ENCODE measurements at regions not wholly inside any gene's neighbourhood (a gene's known extent, or its start where the extent isn't known, plus 50 kb on each side); places are given as distances from the start of the nearest gene placed in this dataset.
"Not testable (repeated sequence)": the region's sequence is repeated elsewhere in the genome, so short reads cannot be mapped to it uniquely, and the experiment has no call there.

DNA sequence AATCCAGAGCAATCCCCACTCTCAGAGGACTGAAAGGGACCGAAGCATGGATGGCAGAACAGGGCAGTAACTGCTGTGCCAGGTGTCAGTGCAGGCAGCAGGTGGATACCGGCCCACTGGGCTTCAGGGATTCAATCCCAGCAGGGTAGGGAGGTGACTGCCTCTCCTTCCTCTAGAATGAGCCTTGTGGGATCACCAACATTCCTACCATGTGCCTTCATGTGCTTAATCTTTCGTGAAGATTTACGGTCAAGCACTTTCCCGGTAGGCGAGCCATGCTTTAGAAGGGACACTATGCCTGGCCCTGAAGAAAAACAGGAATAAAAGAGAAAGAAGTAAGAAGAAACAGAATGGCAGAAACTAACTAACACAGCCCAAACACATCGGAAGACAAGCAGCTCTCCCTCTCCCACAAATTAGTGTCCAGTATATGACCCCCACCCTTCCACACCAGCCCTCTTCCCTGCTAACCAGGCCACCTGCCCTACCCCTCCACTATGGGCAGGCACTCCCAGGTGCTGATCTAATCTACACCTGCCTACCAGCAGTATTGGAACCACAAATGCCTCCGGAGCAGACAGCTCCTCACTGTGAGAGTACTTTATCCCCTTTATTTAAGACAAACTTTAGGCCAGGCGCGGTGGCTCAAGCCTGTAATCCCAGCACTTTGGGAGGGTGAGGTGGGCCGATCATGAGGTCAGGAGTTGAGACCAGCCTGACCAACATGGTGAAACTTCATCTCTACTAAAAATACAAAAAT lies 162.5 kb downstream of the NUFIP1 start:
- no peak overlapping the region for H3K4me2 ChIP-seq (ENCODE audit: control insufficient read depth, extremely low read depth, insufficient read depth, low read depth, low read length)
- H3K79me2 ChIP-seq (ENCODE audit: control insufficient read depth, insufficient read depth, low read length) = no peaks in the 10 kb centered on the region
- FAIRE-seq = no peak
- DNase-seq (ENCODE audit: low read depth, low spot score) = no peak
- dilution Hi-C loops (cut with MboI; ENCODE audit: extremely low pct_ligation_motif_present, low sequenced_read_pairs) = no loop called here
- H3K9me1 ChIP-seq (ENCODE audit: control insufficient read depth, extremely low read depth, insufficient read depth, low read length) = no peaks in the 10 kb centered on the region
- no peaks in the 10 kb centered on the region for H3K4me1 ChIP-seq (ENCODE audit: control insufficient read depth, extremely low read depth, insufficient read depth, low read length)
- H4K20me1 ChIP-seq (ENCODE audit: control insufficient read depth, extremely low read depth, insufficient read depth, low read length) = no peaks in the 10 kb centered on the region
- TF ChIP-seq CTCF (optimal IDR thresholded peaks at IDR 0.05 in 1 of 3, IDR thresholded peaks at IDR 0.05 in 1 of 3, conservative IDR thresholded peaks at IDR 0.05 in 1 of 3; ENCODE audit: extremely low read depth in 1 of 3, insufficient read depth in 2 of 3, low read length in 3 of 3) = no peak
- no peak for TF ChIP-seq EZH2 (IDR thresholded peaks at IDR 0.05; ENCODE audit: low read length)
- no peaks in the 10 kb centered on the region for H3K36me3 ChIP-seq (ENCODE audit: control insufficient read depth in 2 of 2, extremely low read depth in 1 of 2, insufficient read depth in 2 of 2, low read length in 2 of 2)
- no peaks in the 10 kb centered on the region for H3K9me3 ChIP-seq (ENCODE audit: control insufficient read depth, low read depth, low read length)
- H3K9ac ChIP-seq (ENCODE audit: control insufficient read depth, extremely low read depth, insufficient read depth, low read length) = no peak overlapping the region
- no peak overlapping the region for H3K4me3 ChIP-seq (ENCODE audit: control insufficient read depth in 2 of 3, extremely low read depth in 1 of 3, insufficient read depth in 2 of 3, low read depth in 1 of 3, low read length in 3 of 3)
- H3K27me3 ChIP-seq (ENCODE audit: control insufficient read depth, extremely low read depth, insufficient read depth, low read length) = no peaks in the 10 kb centered on the region
- H2AFZ ChIP-seq (ENCODE audit: control insufficient read depth, low read length) = no peak overlapping the region
- no peak overlapping the region for H3K27ac ChIP-seq (ENCODE audit: control insufficient read depth, insufficient read depth, low read length)

- no peak overlapping the region for H3K4me3 ChIP-seq (ENCODE audit: control insufficient read depth in 2 of 3, extremely low read depth in 1 of 3, insufficient read depth in 2 of 3, low read depth in 1 of 3, low read length in 3 of 3)
- no peaks in the 10 kb centered on the region for H4K20me1 ChIP-seq (ENCODE audit: control insufficient read depth, extremely low read depth, insufficient read depth, low read length)
- no peaks in the 10 kb centered on the region for H3K36me3 ChIP-seq (ENCODE audit: control insufficient read depth in 2 of 2, extremely low read depth in 1 of 2, insufficient read depth in 2 of 2, low read length in 2 of 2)
- H3K9ac ChIP-seq (ENCODE audit: control insufficient read depth, extremely low read depth, insufficient read depth, low read length) = no peak overlapping the region
- no peaks in the 10 kb centered on the region for H3K27me3 ChIP-seq (ENCODE audit: control insufficient read depth, extremely low read depth, insufficient read depth, low read length)
- no peaks in the 10 kb centered on the region for H3K79me2 ChIP-seq (ENCODE audit: control insufficient read depth, insufficient read depth, low read length)
- H3K27ac ChIP-seq (ENCODE audit: control insufficient read depth, insufficient read depth, low read length) = no peak overlapping the region
- no peak overlapping the region for H3K4me2 ChIP-seq (ENCODE audit: control insufficient read depth, extremely low read depth, insufficient read depth, low read depth, low read length)
- FAIRE-seq = no peak
- no peaks in the 10 kb centered on the region for H3K4me1 ChIP-seq (ENCODE audit: control insufficient read depth, extremely low read depth, insufficient read depth, low read length)
- H3K9me3 ChIP-seq (ENCODE audit: control insufficient read depth, low read depth, low read length) = no peaks in the 10 kb centered on the region
- no peak overlapping the region for H2AFZ ChIP-seq (ENCODE audit: control insufficient read depth, low read length)
- H3K9me1 ChIP-seq (ENCODE audit: control insufficient read depth, extremely low read depth, insufficient read depth, low read length) = no peaks in the 10 kb centered on the region
- dilution Hi-C loops (cut with MboI; ENCODE audit: extremely low pct_ligation_motif_present, low sequenced_read_pairs) = no loop called here
- DNase-seq (ENCODE audit: low read depth, low spot score) = no peak
- TF ChIP-seq CTCF (optimal IDR thresholded peaks at IDR 0.05 in 1 of 3, IDR thresholded peaks at IDR 0.05 in 1 of 3, conservative IDR thresholded peaks at IDR 0.05 in 1 of 3; ENCODE audit: extremely low read depth in 1 of 3, insufficient read depth in 2 of 3, low read length in 3 of 3) (no peak), EZH2 (IDR thresholded peaks at IDR 0.05; ENCODE audit: low read length) (no peak)
Observed at GRCh38 chr13:44825953-44826352, 163.3 kb downstream of the NUFIP1 start.

DNA sequence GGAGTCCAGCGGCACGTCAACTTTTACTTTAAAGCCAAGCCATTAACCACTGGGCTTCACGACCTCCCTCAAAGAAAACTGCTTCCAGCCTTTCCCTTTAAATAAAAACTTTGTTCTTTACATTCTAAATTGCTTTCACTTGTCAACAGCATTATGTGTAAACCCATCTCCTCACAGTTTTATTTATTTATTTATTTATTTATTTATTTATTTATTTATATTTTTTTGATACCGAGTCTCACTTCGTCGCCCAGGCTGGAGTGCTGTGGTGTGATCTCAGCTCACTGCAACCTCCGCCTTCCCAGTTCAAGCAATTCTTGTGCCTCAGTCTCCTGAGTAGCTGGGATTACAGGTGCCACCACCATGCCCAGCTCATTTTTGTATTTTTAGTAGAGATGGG lies 165.7 kb downstream of the NUFIP1 start:
- H3K9me3 ChIP-seq (ENCODE audit: control insufficient read depth, low read depth, low read length); H3K27me3 ChIP-seq (ENCODE audit: control insufficient read depth, extremely low read depth, insufficient read depth, low read length); H4K20me1 ChIP-seq (ENCODE audit: control insufficient read depth, extremely low read depth, insufficient read depth, low read length); H3K27ac ChIP-seq (ENCODE audit: control insufficient read depth, insufficient read depth, low read length); H3K79me2 ChIP-seq (ENCODE audit: control insufficient read depth, insufficient read depth, low read length); DNase-seq (ENCODE audit: low read depth, low spot score); H3K4me3 ChIP-seq (ENCODE audit: control insufficient read depth in 2 of 3, extremely low read depth in 1 of 3, insufficient read depth in 2 of 3, low read depth in 1 of 3, low read length in 3 of 3); H3K4me2 ChIP-seq (ENCODE audit: control insufficient read depth, extremely low read depth, insufficient read depth, low read depth, low read length); H3K36me3 ChIP-seq (ENCODE audit: control insufficient read depth in 2 of 2, extremely low read depth in 1 of 2, insufficient read depth in 2 of 2, low read length in 2 of 2); H3K9ac ChIP-seq (ENCODE audit: control insufficient read depth, extremely low read depth, insufficient read depth, low read length); dilution Hi-C loops (cut with MboI; ENCODE audit: extremely low pct_ligation_motif_present, low sequenced_read_pairs); H2AFZ ChIP-seq (ENCODE audit: control insufficient read depth, low read length); FAIRE-seq; H3K9me1 ChIP-seq (ENCODE audit: control insufficient read depth, extremely low read depth, insufficient read depth, low read length): not testable (repeated sequence)
- H3K4me1 ChIP-seq (ENCODE audit: control insufficient read depth, extremely low read depth, insufficient read depth, low read length) = peaks cover 10% of the 10 kb centered on the region

Data from keratinocyte (primary cell).